ENCODE measurements at regions not wholly inside any gene's neighbourhood (a gene's known extent, or its start where the extent isn't known, plus 50 kb on each side); places are given as distances from the start of the nearest gene placed in this dataset.

- no peak overlapping the region for H3K4me2 ChIP-seq (replicated peaks; ENCODE audit: extremely low read depth, low read length, poor library complexity, severe bottlenecking)
- no peak overlapping the region for H3K27ac ChIP-seq (ENCODE audit: low read depth in 1 of 2, low read length in 2 of 2)
- H3K9ac ChIP-seq (ENCODE audit: insufficient read depth, low read length, poor library complexity, severe bottlenecking) = no peak overlapping the region
- no peak for TF ChIP-seq CTCF (IDR thresholded peaks at IDR 0.05)
- Mint-ChIP-seq H3K9me3 (peaks cover 0 to 3% (median 0%) of the 10 kb centered on the region in 7 donors), H3K27ac (no peak overlapping the region), H3K4me3 (no peak overlapping the region), H3K27me3 (ENCODE audit: low read depth in 3 of 3) (peaks cover 0 to 2% (median 0%) of the 10 kb centered on the region in 3 donors), H3K36me3 (no peaks in the 10 kb centered on the region), H3K4me1 (no peaks in the 10 kb centered on the region)
- H3K4me1 ChIP-seq (ENCODE audit: control insufficient read depth in 1 of 2, insufficient read depth in 2 of 2, low read length in 2 of 2) = no peaks in the 10 kb centered on the region
- no peaks in the 10 kb centered on the region for H3K9me3 ChIP-seq (replicated peaks in 1 of 2; ENCODE audit: control insufficient read depth in 1 of 2, insufficient read depth in 1 of 2, low read length in 2 of 2)
- no peaks in the 10 kb centered on the region for H4K20me1 ChIP-seq (ENCODE audit: insufficient read depth, low read length)
- H3K36me3 ChIP-seq (replicated peaks in 1 of 2; ENCODE audit: control insufficient read depth in 1 of 2, insufficient read depth in 2 of 2, low read length in 2 of 2) = no peaks in the 10 kb centered on the region
- DNase-seq = no peak
- no peaks in the 10 kb centered on the region for H3K27me3 ChIP-seq (ENCODE audit: control insufficient read depth in 2 of 2, insufficient read depth in 2 of 2, low read length in 2 of 2)
- intact Hi-C loops (cut with micrococcal nuclease) = no loop called here
- no peak overlapping the region for H2AFZ ChIP-seq (ENCODE audit: insufficient read depth, low read depth, low read length, poor library complexity, severe bottlenecking)
- H3K79me2 ChIP-seq (ENCODE audit: insufficient read depth, low read length) = no peaks in the 10 kb centered on the region
- H3K4me3 ChIP-seq (replicated peaks in 1 of 3; ENCODE audit: low read depth in 2 of 3, low read length in 3 of 3) = no peak overlapping the region
Observed at GRCh38 chr4:108272986-108273385, 104.3 kb upstream of the LEF1 start.

GRCh38 chr4:108272561-108272960 lies 103.8 kb upstream of the LEF1 start:
- H3K4me3 ChIP-seq (replicated peaks in 1 of 3; ENCODE audit: low read depth in 2 of 3, low read length in 3 of 3) = no peak overlapping the region
- H3K36me3 ChIP-seq (replicated peaks in 1 of 2; ENCODE audit: control insufficient read depth in 1 of 2, insufficient read depth in 2 of 2, low read length in 2 of 2) = no peaks in the 10 kb centered on the region
- no peaks in the 10 kb centered on the region for H3K79me2 ChIP-seq (ENCODE audit: insufficient read depth, low read length)
- H3K4me1 ChIP-seq (ENCODE audit: control insufficient read depth in 1 of 2, insufficient read depth in 2 of 2, low read length in 2 of 2) = no peaks in the 10 kb centered on the region
- peaks cover 0 to 2% (median 0%) of the 10 kb centered on the region in 3 donors for H3K27me3 Mint-ChIP-seq (ENCODE audit: low read depth in 3 of 3)
- H3K27me3 ChIP-seq (ENCODE audit: control insufficient read depth in 2 of 2, insufficient read depth in 2 of 2, low read length in 2 of 2) = no peaks in the 10 kb centered on the region
- H3K9me3 ChIP-seq (replicated peaks in 1 of 2; ENCODE audit: control insufficient read depth in 1 of 2, insufficient read depth in 1 of 2, low read length in 2 of 2) = no peaks in the 10 kb centered on the region
- DNase-seq = no peak
- H3K4me2 ChIP-seq (replicated peaks; ENCODE audit: extremely low read depth, low read length, poor library complexity, severe bottlenecking) = no peak overlapping the region
- H3K27ac ChIP-seq (ENCODE audit: low read depth in 1 of 2, low read length in 2 of 2) = no peak overlapping the region
- H3K4me1 Mint-ChIP-seq = no peaks in the 10 kb centered on the region
- no peak overlapping the region for H3K9ac ChIP-seq (ENCODE audit: insufficient read depth, low read length, poor library complexity, severe bottlenecking)
- H2AFZ ChIP-seq (ENCODE audit: insufficient read depth, low read depth, low read length, poor library complexity, severe bottlenecking) = no peak overlapping the region
- H3K27ac Mint-ChIP-seq = no peak overlapping the region
- intact Hi-C loops (cut with micrococcal nuclease) = no loop called here
- H4K20me1 ChIP-seq (ENCODE audit: insufficient read depth, low read length) = no peaks in the 10 kb centered on the region
- H3K36me3 Mint-ChIP-seq = no peaks in the 10 kb centered on the region
- WGBS (ENCODE audit: insufficient coverage) = no CpG with 5 or more reads among the region's 2 CpGs
- peaks cover 0 to 3% (median 0%) of the 10 kb centered on the region in 7 donors for H3K9me3 Mint-ChIP-seq
- no peak for TF ChIP-seq CTCF (IDR thresholded peaks at IDR 0.05)
- no peak overlapping the region for H3K4me3 Mint-ChIP-seq
